HG03039 (cell line): ENCODE measurements at regions not wholly inside any gene's neighbourhood (a gene's known extent, or its start where the extent isn't known, plus 50 kb on each side); places are given as distances from the start of the nearest gene placed in this dataset.

Experiments used
- ATAC-seq: cut with Tn5 transposase; IDR thresholded peaks from one replicate; pipeline ENCODE4 v1.9.1; 2021; ENCODE audit warnings: mild to moderate bottlenecking, moderate library complexity; ENCODE audit not compliant: unreplicated experiment

- ATAC-seq: no peak
Observed at GRCh38 chr13:73195091-73195490, 136.3 kb downstream of the KLF5 start.

GRCh38 chr13:73194310-73194709 lies 135.5 kb downstream of the KLF5 start:
- no peak for ATAC-seq

- ATAC-seq: no peak
Observed at GRCh38 chr13:73193554-73193953, 134.7 kb downstream of the KLF5 start.

- ATAC-seq: no peak
Observed at GRCh38 chr13:73190477-73190876, 131.7 kb downstream of the KLF5 start.

- ATAC-seq: no peak
Observed at GRCh38 chr13:73189776-73190175, 131.0 kb downstream of the KLF5 start.

GRCh38 chr13:73189362-73189761 lies 130.6 kb downstream of the KLF5 start:
- no peak for ATAC-seq

GRCh38 chr13:73187106-73187505 lies 128.3 kb downstream of the KLF5 start:
- ATAC-seq: no peak

- no peak for ATAC-seq
Observed at GRCh38 chr13:73179650-73180274, 121.0 kb downstream of the KLF5 start.

- ATAC-seq: no peak
Observed at GRCh38 chr13:73177916-73178565, 119.2 kb downstream of the KLF5 start.

- no peak for ATAC-seq
Observed at GRCh38 chr13:73177017-73177416, 118.2 kb downstream of the KLF5 start.

- ATAC-seq: no peak
Observed at GRCh38 chr13:73174521-73175010, 115.8 kb downstream of the KLF5 start.

- ATAC-seq: no peak
Observed at GRCh38 chr13:73173279-73173811, 114.5 kb downstream of the KLF5 start.

- ATAC-seq: no peak
Observed at GRCh38 chr13:73171926-73172325, 113.1 kb downstream of the KLF5 start.

- ATAC-seq: no peak
Observed at GRCh38 chr13:73171271-73171682, 112.5 kb downstream of the KLF5 start.

GRCh38 chr13:73169971-73170370 lies 111.2 kb downstream of the KLF5 start:
- no peak for ATAC-seq

GRCh38 chr13:73168953-73169401 lies 110.2 kb downstream of the KLF5 start:
- ATAC-seq: no peak

GRCh38 chr13:73168226-73168952 lies 109.6 kb downstream of the KLF5 start:
- no peak for ATAC-seq

- ATAC-seq: no peak
Observed at GRCh38 chr13:73167028-73167820, 108.4 kb downstream of the KLF5 start.

- ATAC-seq: no peak
Observed at GRCh38 chr13:73166204-73166603, 107.4 kb downstream of the KLF5 start.
